ENCODE measurements at regions not wholly inside any gene's neighbourhood (a gene's known extent, or its start where the extent isn't known, plus 50 kb on each side); places are given as distances from the start of the nearest gene placed in this dataset.
"Not testable (repeated sequence)": the region's sequence is repeated elsewhere in the genome, so short reads cannot be mapped to it uniquely, and the experiment has no call there.

DNA sequence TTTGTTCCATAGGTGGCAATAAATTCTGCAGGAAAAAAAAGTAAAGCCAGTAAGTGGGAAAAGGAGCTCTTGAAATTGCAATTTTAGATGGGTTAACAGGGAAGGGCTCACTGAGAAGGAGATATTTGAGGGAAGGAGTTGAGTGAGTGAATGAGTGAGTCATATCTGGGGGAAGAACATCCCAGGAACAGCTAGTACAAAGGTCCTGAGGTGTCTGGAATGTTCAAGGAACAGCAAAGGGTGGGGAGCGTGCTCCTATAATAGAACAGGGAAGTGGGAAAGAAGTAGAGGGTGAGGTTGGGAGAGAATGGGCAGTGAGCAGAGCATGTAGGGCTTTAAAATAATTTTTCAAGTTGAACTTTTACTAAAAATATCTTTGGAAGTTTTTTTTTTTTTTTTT, 68.0 kb upstream of the PSME4 start:
- DNase-seq (ENCODE audit: low read depth), result no peak

GRCh38 chr2:54031288-54031687, 60.5 kb upstream of the PSME4 start:
- not testable (repeated sequence) for DNase-seq (ENCODE audit: low read depth)

DNA sequence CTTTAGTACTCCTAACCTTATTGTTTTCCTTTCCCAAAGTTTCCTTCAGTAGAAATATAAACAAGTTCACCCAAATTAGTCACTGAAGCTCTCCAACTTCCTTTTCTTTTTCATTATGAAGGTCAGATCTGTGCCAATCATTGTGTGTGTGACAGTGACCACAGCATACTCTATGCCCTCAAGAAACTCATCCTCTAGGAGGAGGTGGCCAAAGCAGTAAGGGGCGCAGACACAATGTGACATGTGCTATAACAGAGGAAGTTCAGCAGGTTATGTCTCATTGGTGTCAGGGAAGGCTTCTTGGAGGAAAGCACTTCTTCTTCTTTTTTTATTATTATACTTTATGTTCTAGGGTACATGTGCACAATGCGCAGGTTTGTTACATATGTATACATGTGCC, 60.0 kb upstream of the PSME4 start:
- DNase-seq (ENCODE audit: low read depth), result no peak

DNA sequence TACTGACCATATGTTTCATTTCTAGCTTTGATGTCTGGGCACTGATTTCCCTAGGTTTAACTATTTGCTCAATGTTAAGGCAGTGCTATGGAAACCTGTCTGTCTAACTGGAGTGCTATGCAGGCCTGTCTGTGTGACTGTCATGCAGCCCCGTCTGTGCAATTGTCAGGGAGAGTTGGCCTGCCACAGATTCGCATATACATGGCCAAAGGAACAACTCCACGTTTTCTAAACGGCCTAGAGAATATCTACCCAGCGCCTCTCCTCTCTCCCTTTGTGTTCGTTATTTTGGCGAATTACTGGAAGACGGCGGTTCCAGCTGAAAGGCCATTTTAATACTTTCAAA, 59.6 kb upstream of the PSME4 start:
- DNase-seq (ENCODE audit: low read depth), result no peak

DNA sequence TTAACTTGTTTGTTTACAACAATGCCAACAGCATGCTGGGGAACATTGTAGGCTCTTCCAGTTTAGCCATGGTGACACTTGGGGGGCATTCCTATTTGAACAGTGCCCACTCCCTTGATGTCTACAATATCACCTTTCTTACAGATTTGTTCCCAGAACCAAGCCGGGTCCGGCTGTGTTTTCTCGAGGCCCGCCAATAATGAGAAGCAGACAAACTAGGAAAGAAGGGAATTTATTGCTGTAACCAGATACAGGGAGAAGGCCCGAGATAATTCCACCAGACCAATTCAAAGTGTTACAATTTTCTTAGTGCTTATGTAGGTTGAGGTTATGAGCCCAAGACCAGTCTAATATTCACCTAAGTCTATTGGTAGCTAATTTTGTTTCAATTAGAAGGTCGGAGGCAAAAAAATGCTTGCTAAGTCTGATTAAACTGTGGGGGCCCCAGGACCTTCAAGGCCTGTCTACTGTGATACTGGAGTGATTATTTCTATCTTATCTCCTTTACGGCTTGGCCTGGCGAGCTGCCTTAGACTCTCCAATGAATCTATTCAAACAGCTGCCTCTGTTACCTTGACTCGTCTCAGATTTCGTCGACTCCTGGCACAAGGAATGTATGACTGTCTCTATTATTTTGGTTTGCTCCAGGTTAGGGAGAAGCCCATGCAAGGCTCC, 59.1 kb upstream of the PSME4 start:
- DNase-seq (ENCODE audit: low read depth), result no peak

GRCh38 chr2:54025463-54026075, 54.8 kb upstream of the PSME4 start:
- not testable (repeated sequence) for DNase-seq (ENCODE audit: low read depth)

GRCh38 chr2:54024576-54024975, 53.8 kb upstream of the PSME4 start:
- DNase-seq (ENCODE audit: low read depth), result no peak

DNA sequence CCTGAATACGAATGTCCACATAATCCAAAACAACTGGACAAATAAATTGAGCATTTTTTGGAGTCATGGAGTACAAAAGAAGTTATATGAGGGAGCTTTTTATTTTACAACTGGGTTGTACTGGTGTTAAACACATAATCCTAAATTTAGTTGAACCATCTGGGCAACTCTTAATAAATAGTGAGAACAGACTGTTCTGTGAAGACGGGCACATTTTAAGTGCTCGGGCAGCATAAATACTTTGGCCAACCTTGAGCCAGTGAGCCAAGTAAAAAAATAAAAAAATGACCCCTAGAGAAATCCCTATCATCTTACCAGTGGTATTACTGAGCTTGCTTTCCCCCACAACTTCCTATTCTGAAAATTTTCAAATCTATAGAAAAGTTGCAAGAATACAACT, 50.9 kb upstream of the PSME4 start:
- DNase-seq (ENCODE audit: low read depth), result no peak

- DNase-seq (ENCODE audit: low read depth), result no peak
Measured at GRCh38 chr2:54020793-54021414, 50.1 kb upstream of the PSME4 start.

All from stimulated activated CD8-positive, alpha-beta memory T cell treated with anti-CD3 and anti-CD28 coated beads, Interleukin-12 subunit alpha, Interleukin-12 subunit beta, amount 100 ng/mL, for 4 hours (primary cell).